OCI-LY1 (cell line): ENCODE measurements at regions not wholly inside any gene's neighbourhood (a gene's known extent, or its start where the extent isn't known, plus 50 kb on each side); places are given as distances from the start of the nearest gene placed in this dataset.

Experiments used
- CTCF ChIP-seq: fragments of 200-600 bp; sonication (generic), shearing (Covaris generic); IDR thresholded peaks from 2 replicates; pipeline ENCODE4 v1.5.1; 2017; ENCODE audit warnings: mild to moderate bottlenecking, antibody characterized with exemption, low read length, moderate library complexity, mixed read lengths
- EZH2 ChIP-seq: fragments of 200-600 bp; sonication (generic), shearing (Covaris generic); IDR thresholded peaks from 2 replicates; pipeline ENCODE4 v1.8.0; 2017; ENCODE audit warnings: borderline replicate concordance, mixed run types, mild to moderate bottlenecking, antibody characterized with exemption, low read length, moderate library complexity, mixed read lengths

GRCh38 chr20:40797425-40797824 lies 108.4 kb upstream of the MAFB start:
- TF ChIP-seq CTCF, result peak; percentile 86
- no peak for TF ChIP-seq EZH2
